GF-D8 (cell line): ENCODE measurements at regions not wholly inside any gene's neighbourhood (a gene's known extent, or its start where the extent isn't known, plus 50 kb on each side); places are given as distances from the start of the nearest gene placed in this dataset.
"Not testable (repeated sequence)": the region's sequence is repeated elsewhere in the genome, so short reads cannot be mapped to it uniquely, and the experiment has no call there.

Experiments
- DNase-seq: peaks from one replicate; lab custom pipeline; 2025; lab: John Stamatoyannopoulos, UW

GRCh38 chr16:58821886-58822285 is 87.8 kb upstream of the GOT2 start:
- DNase-seq: no peak

DNA sequence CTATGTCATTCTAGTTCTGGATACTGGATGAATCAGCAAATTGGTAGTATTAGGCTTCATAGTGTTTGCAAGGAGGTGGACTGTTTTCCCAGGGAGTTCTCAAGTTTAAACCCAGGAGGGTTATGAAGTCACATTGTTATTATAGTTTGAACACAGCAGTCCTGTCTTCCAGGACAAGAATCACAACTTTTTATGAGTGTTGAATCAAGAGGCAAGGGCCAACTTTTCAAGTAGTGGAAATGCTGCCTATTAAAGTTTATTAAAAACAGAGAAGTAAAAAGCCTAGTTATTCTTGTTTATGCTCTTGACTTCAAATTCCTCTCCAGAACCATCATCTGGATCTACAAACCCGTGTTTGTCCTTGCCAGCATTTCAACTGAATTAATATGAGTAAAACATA is 86.3 kb upstream of the GOT2 start:
- DNase-seq: no peak

GRCh38 chr16:58815181-58815888 is 81.2 kb upstream of the GOT2 start:
- no peak for DNase-seq

- no peak for DNase-seq
Measured at GRCh38 chr16:58814348-58814801, 80.3 kb upstream of the GOT2 start.

GRCh38 chr16:58809213-58809612 is 75.1 kb upstream of the GOT2 start:
- DNase-seq: no peak

DNA sequence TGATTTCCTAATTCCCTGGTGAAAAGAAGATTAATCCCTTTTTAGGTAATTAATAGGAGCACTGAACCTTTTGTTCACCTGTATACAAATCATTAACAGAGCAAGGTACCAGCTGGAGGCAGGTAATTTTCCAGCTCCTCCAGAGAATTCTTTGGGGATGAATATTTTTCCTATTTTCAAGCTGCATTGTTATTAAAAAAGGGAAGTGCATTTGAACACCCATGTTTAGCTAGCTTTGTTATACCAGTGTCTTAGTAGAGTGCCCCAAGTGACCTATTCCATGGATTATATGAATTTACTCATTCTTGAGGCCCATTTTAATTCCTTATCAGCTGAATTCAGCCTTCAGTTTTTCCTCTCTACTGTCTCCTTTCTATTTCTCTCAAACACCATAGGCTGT is 73.2 kb upstream of the GOT2 start:
- DNase-seq: no peak

DNA sequence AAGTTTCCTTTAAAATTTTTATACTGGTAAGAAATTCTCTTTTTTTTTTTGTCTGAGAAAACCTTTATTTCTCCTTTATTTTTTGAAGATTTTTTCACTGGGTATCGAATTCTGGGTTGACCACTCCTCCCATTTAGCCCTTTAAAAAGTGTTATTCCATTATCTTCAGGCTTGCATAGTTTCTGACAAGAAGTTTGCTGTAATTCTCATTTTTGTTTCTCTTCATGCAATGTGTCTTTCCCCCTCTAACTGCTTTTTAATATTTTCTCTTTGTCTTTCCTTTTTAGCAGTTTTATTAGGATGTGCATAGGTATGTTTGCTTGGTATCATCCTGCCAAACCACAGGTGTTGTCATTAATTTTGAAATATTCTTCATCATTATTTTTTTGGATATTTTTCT is 67.7 kb upstream of the GOT2 start:
- DNase-seq: no peak

- DNase-seq: no peak
Measured at GRCh38 chr16:58797137-58797801, 63.2 kb upstream of the GOT2 start.

DNA sequence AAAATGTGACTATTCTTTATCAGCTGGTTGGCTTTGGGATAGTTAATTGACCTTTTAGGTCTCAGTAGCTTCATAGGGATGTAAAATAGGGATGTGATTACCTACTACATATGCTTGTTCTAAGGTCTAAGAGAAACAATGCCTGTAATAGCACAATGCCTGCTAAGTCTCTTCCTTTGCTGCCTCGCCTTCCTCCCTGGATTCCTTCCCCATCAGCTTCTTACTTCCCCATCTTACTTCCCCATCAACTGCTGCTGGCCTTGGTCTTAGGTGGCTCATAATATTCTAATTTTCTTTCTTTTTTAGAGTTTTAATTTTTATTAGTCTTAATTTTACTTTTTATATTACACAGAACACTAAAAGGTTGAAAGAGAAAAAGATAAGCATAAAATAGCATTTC is 59.2 kb upstream of the GOT2 start:
- DNase-seq: no peak

- no peak for DNase-seq
Measured at GRCh38 chr16:58792188-58792587, 58.1 kb upstream of the GOT2 start.

DNA sequence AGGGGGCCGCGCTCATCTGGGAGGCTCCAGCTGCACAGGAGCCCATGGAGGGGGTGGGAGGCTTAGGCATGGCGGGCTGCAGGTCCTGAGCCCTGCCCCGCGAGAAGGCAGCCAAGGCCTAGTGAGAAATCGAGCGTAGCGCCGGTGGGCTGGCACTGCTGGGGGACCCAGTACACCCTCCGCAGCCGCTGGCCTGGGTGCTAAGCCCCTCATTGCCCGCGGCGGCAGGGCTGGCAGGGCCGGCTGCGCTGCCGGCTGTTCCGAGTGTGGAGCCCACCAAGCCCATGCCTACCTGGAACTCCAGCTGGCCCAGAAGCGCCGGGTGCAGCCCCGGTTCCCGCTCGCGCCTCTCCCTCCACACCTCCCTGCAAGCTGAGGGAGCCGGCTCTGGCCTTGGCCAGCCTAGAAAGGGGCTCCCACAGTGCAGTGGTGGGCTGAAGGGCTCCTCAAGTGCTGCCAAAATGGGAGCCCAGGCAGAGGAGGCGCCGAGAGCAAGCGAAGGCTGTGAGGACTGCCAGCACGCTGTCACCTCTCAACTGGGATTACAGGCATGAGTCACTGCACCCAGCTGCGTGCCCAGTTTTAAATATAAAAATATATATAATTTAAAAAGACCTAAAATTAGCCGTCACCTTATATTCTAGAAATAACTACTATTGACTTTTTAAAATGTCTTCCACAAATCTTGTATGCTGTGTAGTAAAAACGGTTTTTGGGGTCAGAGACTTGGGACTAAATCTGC is 56.9 kb upstream of the GOT2 start:
- not testable (repeated sequence) for DNase-seq

GRCh38 chr16:58789351-58789750 is 55.2 kb upstream of the GOT2 start:
- DNase-seq: no peak
